ENCODE measurements at regions not wholly inside any gene's neighbourhood (a gene's known extent, or its start where the extent isn't known, plus 50 kb on each side); places are given as distances from the start of the nearest gene placed in this dataset.

DNA sequence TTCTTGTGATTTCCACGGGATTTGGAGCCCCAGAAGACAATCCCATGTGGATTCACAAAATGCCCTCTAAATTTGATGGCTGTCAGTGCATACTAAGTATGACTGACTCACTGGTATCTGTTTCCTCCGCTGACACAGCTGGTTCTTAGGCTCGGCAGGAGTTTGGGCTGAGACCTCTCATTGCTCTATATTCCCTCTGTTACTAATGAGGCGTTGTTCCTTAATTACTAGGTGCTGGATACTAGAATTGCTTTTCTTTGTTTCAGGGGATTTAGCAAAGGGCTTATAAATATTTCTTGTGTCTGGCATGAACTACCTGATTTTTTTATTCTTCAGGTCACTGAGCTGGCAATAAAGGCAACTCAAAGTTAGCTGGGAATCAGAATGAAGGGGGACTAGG, 53.2 kb upstream of the EHF start:
- CTCF ChIA-PET = interaction anchor here (3.2 to 4.2 kb wide), 2 partner anchors 10 to 19 kb away, joined by 11 to 21 read pairs; no protein-coding TSS in a partner anchor
- WGBS (ENCODE audit: missing lambda C conversion rate) = 66% methylated on average over 4 of the region's 4 CpGs

GRCh38 chr11:34570584-34570983, 50.3 kb upstream of the EHF start:
- WGBS (ENCODE audit: missing lambda C conversion rate) = 91% methylated on average over 5 of the region's 5 CpGs
- H3K4me3 ChIP-seq = no peak overlapping the region
- TF ChIP-seq HOXA7 (CRISPR knock-in tag; IDR thresholded peaks at IDR 0.05) = no peak
- no peak for TF ChIP-seq FOXS1 (CRISPR knock-in tag; IDR thresholded peaks at IDR 0.05)
- TF ChIP-seq, protein P1, sequence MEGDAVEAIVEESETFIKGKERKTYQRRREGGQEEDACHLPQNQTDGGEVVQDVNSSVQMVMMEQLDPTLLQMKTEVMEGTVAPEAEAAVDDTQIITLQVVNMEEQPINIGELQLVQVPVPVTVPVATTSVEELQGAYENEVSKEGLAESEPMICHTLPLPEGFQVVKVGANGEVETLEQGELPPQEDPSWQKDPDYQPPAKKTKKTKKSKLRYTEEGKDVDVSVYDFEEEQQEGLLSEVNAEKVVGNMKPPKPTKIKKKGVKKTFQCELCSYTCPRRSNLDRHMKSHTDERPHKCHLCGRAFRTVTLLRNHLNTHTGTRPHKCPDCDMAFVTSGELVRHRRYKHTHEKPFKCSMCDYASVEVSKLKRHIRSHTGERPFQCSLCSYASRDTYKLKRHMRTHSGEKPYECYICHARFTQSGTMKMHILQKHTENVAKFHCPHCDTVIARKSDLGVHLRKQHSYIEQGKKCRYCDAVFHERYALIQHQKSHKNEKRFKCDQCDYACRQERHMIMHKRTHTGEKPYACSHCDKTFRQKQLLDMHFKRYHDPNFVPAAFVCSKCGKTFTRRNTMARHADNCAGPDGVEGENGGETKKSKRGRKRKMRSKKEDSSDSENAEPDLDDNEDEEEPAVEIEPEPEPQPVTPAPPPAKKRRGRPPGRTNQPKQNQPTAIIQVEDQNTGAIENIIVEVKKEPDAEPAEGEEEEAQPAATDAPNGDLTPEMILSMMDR (IDR thresholded peaks at IDR 0.05) = no peak
- TF ChIP-seq FOSB (CRISPR knock-in tag; IDR thresholded peaks at IDR 0.05) = no peak
- no peak for TF ChIP-seq POLR2A (IDR thresholded peaks at IDR 0.05; ENCODE audit: low read length)
- TF ChIP-seq HDAC2 (IDR thresholded peaks at IDR 0.05) = no peak
- no peak for TF ChIP-seq TP53 (CRISPR knock-in tag; IDR thresholded peaks at IDR 0.05)
- no peak for TF ChIP-seq EP300 (IDR thresholded peaks at IDR 0.05)
- TF ChIP-seq MYC (IDR thresholded peaks at IDR 0.05; ENCODE audit: borderline replicate concordance, low read length) = no peak
- TF ChIP-seq PHF8 (IDR thresholded peaks at IDR 0.05; ENCODE audit: borderline replicate concordance, low read depth) = no peak
- TF ChIP-seq CHD2 (IDR thresholded peaks at IDR 0.05; ENCODE audit: low read length, partially characterized antibody) = no peak
- no peak for DNase-seq (ENCODE audit: low read depth in 1 of 2, low spot score in 1 of 2)
- no peak for FAIRE-seq
- no peaks in the 10 kb centered on the region for H3K4me1 ChIP-seq
- H3K27ac ChIP-seq = no peak overlapping the region
- H3K4me2 ChIP-seq = no peak overlapping the region
- no peaks in the 10 kb centered on the region for H3K9me3 ChIP-seq
- ATAC-seq = no peak
- POLR2A ChIA-PET = no interaction called here
- CTCF ChIA-PET = interaction anchor here (0.7 to 4.2 kb wide), 5 partner anchors 10 to 321 kb away, joined by 3 to 21 read pairs (median 4); no protein-coding TSS in a partner anchor

More for the DNA sequence above, 53.2 kb upstream of the EHF start:
- TF ChIP-seq TP53 (CRISPR knock-in tag; IDR thresholded peaks at IDR 0.05) (no peak), FOXS1 (CRISPR knock-in tag; IDR thresholded peaks at IDR 0.05) (no peak), SREBF2 (IDR thresholded peaks at IDR 0.05) (no peak), NFE2L2 (conservative IDR thresholded peaks at IDR 0.05; ENCODE audit: low read length) (no peak), MAZ (IDR thresholded peaks at IDR 0.05; ENCODE audit: borderline replicate concordance, low read depth, low read length) (no peak), RARB (CRISPR knock-in tag; IDR thresholded peaks at IDR 0.05) (no peak), CHD4 (IDR thresholded peaks at IDR 0.05; ENCODE audit: borderline replicate concordance) (no peak), HEYL (CRISPR knock-in tag; IDR thresholded peaks at IDR 0.05) (no peak), CBX2 (IDR thresholded peaks at IDR 0.05; ENCODE audit: borderline replicate concordance, low read depth) (no peak), FOSL2 (IDR thresholded peaks at IDR 0.05) (no peak), FOSL2 (CRISPR knock-in tag; IDR thresholded peaks at IDR 0.05) (no peak), EHF (CRISPR knock-in tag; IDR thresholded peaks at IDR 0.05) (no peak), KDM1A (IDR thresholded peaks at IDR 0.05; ENCODE audit: low read depth) (no peak), E2F6 (IDR thresholded peaks at IDR 0.05; ENCODE audit: borderline replicate concordance, low read depth) (no peak)
- Histone ChIP-seq H3K27ac (no peak overlapping the region), H3K9me3 (no peaks in the 10 kb centered on the region), H3K4me2 (no peak overlapping the region), H3K4me3 (no peak overlapping the region), H3K4me1 (peaks cover 11% of the 10 kb centered on the region)
- POLR2A ChIA-PET = no interaction called here
- ATAC-seq (no peak), DNase-seq (ENCODE audit: low read depth in 1 of 2, low spot score in 1 of 2) (no peak), FAIRE-seq (no peak)

All from A549 (cell line).